Endothelial cell of umbilical vein (primary cell): ENCODE measurements at regions not wholly inside any gene's neighbourhood (a gene's known extent, or its start where the extent isn't known, plus 50 kb on each side); places are given as distances from the start of the nearest gene placed in this dataset.

ENCODE experiments used
- BruUV-seq: library from RNA; stranded (reverse); fragments of 400-500 nt; replicated peaks from 2 replicates; lab custom pipeline; 2021; lab: Mats Ljungman, UMichigan
- CTCF ChIA-PET: fragments of 300-600, 350-600 bp; sonication (Branson Sonifier 250); formaldehyde crosslinking; loops from one replicate; lab custom pipeline; 2021; ENCODE audit warnings: antibody characterized with exemption, inconsistent platforms; lab: Charles Lee
- POLR2A ChIA-PET: fragments of 300-600, 350-600 bp; sonication (Branson Sonifier 250); formaldehyde crosslinking; loops from one replicate; lab custom pipeline; 2021; ENCODE audit warnings: antibody characterized with exemption, inconsistent platforms; lab: Charles Lee
- DNase-seq: peaks from one replicate; pipeline ENCODE4 v3.0.0-alpha.2; 2011; ENCODE audit warnings: low read depth, low spot score
- FAIRE-seq: peaks from 2 replicates; lab custom pipeline; 2011; peaks lifted over from hg19 to GRCh38; lab: Jason Lieb, UNC
- H2AFZ ChIP-seq: 2 replicates; pipeline ENCODE4 v1.6.0; 2012; ENCODE audit warnings: low read depth, low read length, control low read depth, inconsistent platforms
- H3K27ac ChIP-seq: 2 replicates; pipeline ENCODE4 v1.5.1; 2011; ENCODE audit warnings: low read depth, mild to moderate bottlenecking, control low read depth, low read length, moderate library complexity; ENCODE audit not compliant: insufficient read depth
- H3K27me3 ChIP-seq, 2 experiments: 2 replicates each; pipeline versions ENCODE4 v1.6.0 to v1.6.1; 2011; ENCODE audit warnings: low read length in 2 of 2, mixed read lengths in 1 of 2; ENCODE audit not compliant: control insufficient read depth in 2 of 2, insufficient read depth in 2 of 2
- H3K36me3 ChIP-seq, 2 experiments: 2 replicates in 1 of 2; 3 replicates in 1 of 2; pipeline ENCODE4 v1.5.1; 2011; ENCODE audit warnings: low read length in 2 of 2, mild to moderate bottlenecking in 1 of 2, moderate library complexity in 1 of 2; ENCODE audit not compliant: control insufficient read depth in 2 of 2, insufficient read depth in 2 of 2; ENCODE audit errors: extremely low read depth in 1 of 2
- H3K4me1 ChIP-seq: 3 replicates; pipeline ENCODE4 v1.5.1; 2011; ENCODE audit warnings: mild to moderate bottlenecking, low read length; ENCODE audit not compliant: control insufficient read depth, insufficient read depth; ENCODE audit errors: extremely low read depth
- H3K4me2 ChIP-seq: 2 replicates; pipeline ENCODE4 v1.6.1; 2011; ENCODE audit warnings: low read length, control low read depth, mixed read lengths; ENCODE audit not compliant: insufficient read depth
- H3K4me3 ChIP-seq, 3 experiments: fragments of 200-600 bp in 1 of 3; sonication (generic), shearing (Covaris generic) in 1 of 3; replicated peaks in 1 of 3; 2 replicates each; pipeline ENCODE4 v1.5.1; 2011 to 2016; ENCODE audit warnings: control low read depth in 3 of 3, low read length in 3 of 3, mild to moderate bottlenecking in 2 of 3, inconsistent platforms in 1 of 3, low read depth in 1 of 3, moderate library complexity in 1 of 3; ENCODE audit not compliant: insufficient read depth in 1 of 3
- H3K79me2 ChIP-seq: 2 replicates; pipeline ENCODE4 v1.6.0; 2012; ENCODE audit warnings: low read length, inconsistent platforms; ENCODE audit not compliant: control insufficient read depth, insufficient read depth
- H3K9ac ChIP-seq: replicated peaks from 2 replicates; pipeline ENCODE3; 2011; ENCODE audit warnings: low read length, control low read depth; ENCODE audit not compliant: insufficient read depth; ENCODE audit errors: extremely low read depth
- H3K9me1 ChIP-seq: replicated peaks from 3 replicates; pipeline ENCODE4 v1.6.0; 2011; ENCODE audit warnings: mild to moderate bottlenecking, low read length; ENCODE audit not compliant: control insufficient read depth, insufficient read depth; ENCODE audit errors: extremely low read depth
- H3K9me3 ChIP-seq: replicated peaks from 2 replicates; pipeline ENCODE4 v1.5.1; 2012; ENCODE audit warnings: low read length, inconsistent platforms; ENCODE audit not compliant: control insufficient read depth, insufficient read depth
- H4K20me1 ChIP-seq: replicated peaks from 2 replicates; pipeline ENCODE3; 2011; ENCODE audit warnings: mild to moderate bottlenecking, low read length; ENCODE audit not compliant: control insufficient read depth, insufficient read depth; ENCODE audit errors: extremely low read depth
- EZH2 ChIP-seq: IDR thresholded peaks from 2 replicates; pipeline ENCODE4 v1.6.1; 2012; ENCODE audit warnings: borderline replicate concordance, low read depth, mild to moderate bottlenecking, moderate library complexity, low read length, inconsistent platforms; ENCODE audit not compliant: severe bottlenecking
- FOS ChIP-seq: IDR thresholded peaks from 2 replicates; pipeline ENCODE4 v1.6.1; 2011; ENCODE audit warnings: mild to moderate bottlenecking, low read length, moderate library complexity, borderline replicate concordance; ENCODE audit not compliant: insufficient read depth
- GATA2 ChIP-seq: IDR thresholded peaks from 2 replicates; pipeline ENCODE4 v1.7.0; 2011; ENCODE audit warnings: low read depth, mild to moderate bottlenecking, moderate library complexity, mixed read lengths, low read length; ENCODE audit not compliant: insufficient read length, insufficient read depth
- JUN ChIP-seq: IDR thresholded peaks from 2 replicates; pipeline ENCODE4 v1.6.1; 2011; ENCODE audit warnings: borderline replicate concordance, low read depth; ENCODE audit not compliant: insufficient read length, insufficient read depth
- MYC ChIP-seq: IDR thresholded peaks from one replicate; pipeline ENCODE4 v1.6.1; 2011; ENCODE audit warnings: mild to moderate bottlenecking, low read depth, low read length
- POLR2A ChIP-seq: IDR thresholded peaks from 2 replicates; pipeline ENCODE4 v1.6.1; 2012; ENCODE audit warnings: low read depth, mild to moderate bottlenecking, control low read depth, low read length
- POLR2AphosphoS5 ChIP-seq: IDR thresholded peaks from 2 replicates; pipeline ENCODE4 v1.6.1; 2012; ENCODE audit warnings: low read depth, mild to moderate bottlenecking, control low read depth, low read length, moderate library complexity; ENCODE audit not compliant: insufficient read depth
- dilution Hi-C: fragments of 300-500 bp; cut with MboI; formaldehyde crosslinking; loops from one replicate; pipeline ENCODE4 v1.15.0; 2019; ENCODE audit warnings: low sequenced_read_pairs; ENCODE audit not compliant: extremely low pct_ligation_motif_present
- intact Hi-C: fragments of 100-400 bp; cut with micrococcal nuclease; formaldehyde crosslinking; loops from one replicate; pipeline ENCODE4 v1.10.0; 2022
- TF ChIP-seq, protein P1 (sequence below), 2 donors: IDR thresholded peaks; 1 replicate in 1 of 2; 2 replicates in 1 of 2; pipeline ENCODE4 v1.5.1; 2011; ENCODE audit warnings: low read length in 2 of 2, mild to moderate bottlenecking in 2 of 2, moderate library complexity in 2 of 2, control low read depth in 1 of 2, inconsistent platforms in 1 of 2, low read depth in 1 of 2; ENCODE audit not compliant: insufficient read depth in 1 of 2; ENCODE audit errors: extremely low read depth in 1 of 2
- TF ChIP-seq, protein P2 (sequence below): IDR thresholded peaks from 2 replicates; pipeline ENCODE4 v1.6.1; 2011; ENCODE audit not compliant: insufficient read depth, insufficient read length

DNA sequence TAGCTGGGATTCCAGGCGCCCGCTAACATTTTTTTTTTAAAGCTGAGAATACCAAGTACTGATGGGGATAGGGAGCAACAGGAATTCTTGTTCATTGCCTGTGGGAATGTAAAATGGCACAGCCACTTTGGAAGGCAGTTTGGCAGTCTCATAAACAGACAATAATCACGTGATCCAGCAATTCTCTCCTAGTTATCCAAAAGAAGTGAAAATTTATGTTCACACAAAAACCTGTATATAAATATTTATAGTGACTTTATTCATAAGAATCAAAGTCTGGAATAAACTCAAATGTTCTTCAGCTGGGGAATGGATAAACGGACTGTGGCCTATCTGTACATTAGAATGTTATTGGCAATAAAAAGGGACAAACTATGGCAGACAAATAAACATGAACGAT is 72.5 kb upstream of the NEO1 start:
- no peaks in the 10 kb centered on the region for H3K9me1 ChIP-seq
- dilution Hi-C loops: no loop called here
- TF ChIP-seq JUN (no peak), EZH2 (no peak), MYC (no peak), POLR2A (no peak), POLR2AphosphoS5 (no peak), GATA2 (no peak), FOS (no peak)
- TF ChIP-seq, protein P1, sequence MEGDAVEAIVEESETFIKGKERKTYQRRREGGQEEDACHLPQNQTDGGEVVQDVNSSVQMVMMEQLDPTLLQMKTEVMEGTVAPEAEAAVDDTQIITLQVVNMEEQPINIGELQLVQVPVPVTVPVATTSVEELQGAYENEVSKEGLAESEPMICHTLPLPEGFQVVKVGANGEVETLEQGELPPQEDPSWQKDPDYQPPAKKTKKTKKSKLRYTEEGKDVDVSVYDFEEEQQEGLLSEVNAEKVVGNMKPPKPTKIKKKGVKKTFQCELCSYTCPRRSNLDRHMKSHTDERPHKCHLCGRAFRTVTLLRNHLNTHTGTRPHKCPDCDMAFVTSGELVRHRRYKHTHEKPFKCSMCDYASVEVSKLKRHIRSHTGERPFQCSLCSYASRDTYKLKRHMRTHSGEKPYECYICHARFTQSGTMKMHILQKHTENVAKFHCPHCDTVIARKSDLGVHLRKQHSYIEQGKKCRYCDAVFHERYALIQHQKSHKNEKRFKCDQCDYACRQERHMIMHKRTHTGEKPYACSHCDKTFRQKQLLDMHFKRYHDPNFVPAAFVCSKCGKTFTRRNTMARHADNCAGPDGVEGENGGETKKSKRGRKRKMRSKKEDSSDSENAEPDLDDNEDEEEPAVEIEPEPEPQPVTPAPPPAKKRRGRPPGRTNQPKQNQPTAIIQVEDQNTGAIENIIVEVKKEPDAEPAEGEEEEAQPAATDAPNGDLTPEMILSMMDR (IDR thresholded peaks at IDR 0.05; ENCODE audit: extremely low read depth in 1 of 2, insufficient read depth in 1 of 2, low read depth in 1 of 2, low read length in 2 of 2): no peak
- TF ChIP-seq, protein P2, sequence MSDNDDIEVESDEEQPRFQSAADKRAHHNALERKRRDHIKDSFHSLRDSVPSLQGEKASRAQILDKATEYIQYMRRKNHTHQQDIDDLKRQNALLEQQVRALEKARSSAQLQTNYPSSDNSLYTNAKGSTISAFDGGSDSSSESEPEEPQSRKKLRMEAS: no peak
- H3K9me3 ChIP-seq: no peaks in the 10 kb centered on the region
- no peak overlapping the region for H3K4me2 ChIP-seq
- H3K27me3 ChIP-seq: peaks cover 0 to 3% of the 10 kb centered on the region in 2 experiments
- intact Hi-C loops: no loop called here
- H3K4me1 ChIP-seq: no peaks in the 10 kb centered on the region
- no peaks in the 10 kb centered on the region for H4K20me1 ChIP-seq
- H3K79me2 ChIP-seq: no peaks in the 10 kb centered on the region
- FAIRE-seq (no peak), DNase-seq (no peak)
- H3K4me3 ChIP-seq: no peak overlapping the region
- no peak overlapping the region for H3K27ac ChIP-seq
- no peak overlapping the region for H3K9ac ChIP-seq
- H3K36me3 ChIP-seq: no peaks in the 10 kb centered on the region
- ChIA-PET CTCF (no interaction called here), POLR2A (no interaction called here)
- no peak overlapping the region for H2AFZ ChIP-seq
- BruUV-seq: no TSS peak
